K562 (cell line): ENCODE measurements at regions not wholly inside any gene's neighbourhood (a gene's known extent, or its start where the extent isn't known, plus 50 kb on each side); places are given as distances from the start of the nearest gene placed in this dataset.

Experiments
- BCOR ChIP-seq: fragments of 450-650 bp; IDR thresholded peaks from 2 replicates; pipeline ENCODE4 v1.6.1; 2016
- CBX2 ChIP-seq: fragments of 200-600 bp; sonication (generic); IDR thresholded peaks from one replicate; pipeline ENCODE4 v1.6.1; 2012; ENCODE audit warnings: mild to moderate bottlenecking, low read length, inconsistent platforms; ENCODE audit not compliant: insufficient read depth, poor library complexity, severe bottlenecking
- CEBPB ChIP-seq: fragments of 450-650 bp; IDR thresholded peaks from 2 replicates; pipeline ENCODE4 v1.6.1; 2016; ENCODE audit warnings: missing genetic modification characterization, missing compliant biosample characterization
- DPF2 ChIP-seq: fragments of 450-650 bp; IDR thresholded peaks from 2 replicates; pipeline ENCODE4 v1.6.1; 2016
- EGR1 ChIP-seq: fragments of 450-650 bp; conservative IDR thresholded peaks from 2 replicates; pipeline ENCODE4 v1.6.1; 2017; ENCODE audit warnings: mild to moderate bottlenecking
- FOXA1 ChIP-seq: fragments of 450-650 bp; IDR thresholded peaks from 2 replicates; pipeline ENCODE4 v1.6.1; 2016; ENCODE audit warnings: mild to moderate bottlenecking, borderline replicate concordance
- MTA3 ChIP-seq: fragments of 450-650 bp; formaldehyde crosslinking; IDR thresholded peaks from 2 replicates; pipeline ENCODE4 v1.6.1; 2017; ENCODE audit warnings: mild to moderate bottlenecking, borderline replicate concordance
- NCOA4 ChIP-seq: fragments of 450-650 bp; IDR thresholded peaks from 2 replicates; pipeline ENCODE4 v1.6.1; 2018; ENCODE audit warnings: mild to moderate bottlenecking; ENCODE audit not compliant: partially characterized antibody
- NCOA6 ChIP-seq: fragments of 450-650 bp; IDR thresholded peaks from 2 replicates; pipeline ENCODE4 v1.6.1; 2017; ENCODE audit warnings: mild to moderate bottlenecking
- RBM25 ChIP-seq: fragments of 200-400 bp; formaldehyde crosslinking; IDR thresholded peaks from 2 replicates; pipeline ENCODE4 v1.6.1; 2018; ENCODE audit warnings: low read length, low read depth, moderate library complexity; ENCODE audit not compliant: severe bottlenecking
- RBM34 ChIP-seq: fragments of 200-400 bp; formaldehyde crosslinking; IDR thresholded peaks from 2 replicates; pipeline ENCODE4 v1.6.1; 2018; ENCODE audit warnings: low read length, borderline replicate concordance; ENCODE audit not compliant: insufficient read depth
- RNF2 ChIP-seq: sonication (generic); IDR thresholded peaks from 2 replicates; pipeline ENCODE4 v1.6.1; 2016
- SRSF9 ChIP-seq: fragments of 200-400 bp; formaldehyde crosslinking; IDR thresholded peaks from 2 replicates; pipeline ENCODE4 v1.6.1; 2017; ENCODE audit warnings: low read depth, low read length, borderline replicate concordance
- ZNF12 ChIP-seq: sonication (generic); formaldehyde crosslinking; IDR thresholded peaks from 2 replicates; pipeline ENCODE4 v1.4.0; 2020; ENCODE audit warnings: mild to moderate bottlenecking, missing genetic modification reagents
- ZNF124 ChIP-seq: sonication (generic); formaldehyde crosslinking; IDR thresholded peaks from 2 replicates; pipeline ENCODE4 v1.8.1; 2022; ENCODE audit warnings: missing genetic modification reagents
- ZNF212 ChIP-seq: fragments of 450-650 bp; formaldehyde crosslinking; IDR thresholded peaks from 2 replicates; pipeline ENCODE4 v1.4.0; 2020; ENCODE audit warnings: mild to moderate bottlenecking
- ZNF57 ChIP-seq: fragments of 450-650 bp; formaldehyde crosslinking; IDR thresholded peaks from 2 replicates; pipeline ENCODE4 v1.4.0; 2020; ENCODE audit warnings: mild to moderate bottlenecking, moderate library complexity
- TF ChIP-seq, protein P1 (sequence below): fragments of 450-650 bp; formaldehyde crosslinking; IDR thresholded peaks from 2 replicates; pipeline ENCODE4 v1.4.0; 2020; ENCODE audit warnings: mild to moderate bottlenecking
- TF ChIP-seq, protein P2 (sequence below): fragments of 250-450 bp; sonication (Bioruptor Pico); IDR thresholded peaks from 2 replicates; pipeline ENCODE4 v1.8.0; 2022; ENCODE audit warnings: inconsistent platforms, mild to moderate bottlenecking, moderate library complexity, borderline replicate concordance
- TF ChIP-seq, protein P3 (sequence below): fragments of 450-650 bp; formaldehyde crosslinking; IDR thresholded peaks from 2 replicates; pipeline ENCODE4 v1.4.0; 2020; ENCODE audit warnings: mild to moderate bottlenecking, moderate library complexity
- TF ChIP-seq, protein P4 (sequence below): sonication (generic); formaldehyde crosslinking; IDR thresholded peaks from 2 replicates; pipeline ENCODE4 v1.8.1; 2023; ENCODE audit warnings: mild to moderate bottlenecking, missing genetic modification reagents
- TF ChIP-seq, protein P5 (sequence below): fragments of 200-400 bp; formaldehyde crosslinking; IDR thresholded peaks from 2 replicates; pipeline ENCODE4 v1.6.1; 2017; ENCODE audit warnings: mild to moderate bottlenecking, low read depth, low read length, moderate library complexity

DNA sequence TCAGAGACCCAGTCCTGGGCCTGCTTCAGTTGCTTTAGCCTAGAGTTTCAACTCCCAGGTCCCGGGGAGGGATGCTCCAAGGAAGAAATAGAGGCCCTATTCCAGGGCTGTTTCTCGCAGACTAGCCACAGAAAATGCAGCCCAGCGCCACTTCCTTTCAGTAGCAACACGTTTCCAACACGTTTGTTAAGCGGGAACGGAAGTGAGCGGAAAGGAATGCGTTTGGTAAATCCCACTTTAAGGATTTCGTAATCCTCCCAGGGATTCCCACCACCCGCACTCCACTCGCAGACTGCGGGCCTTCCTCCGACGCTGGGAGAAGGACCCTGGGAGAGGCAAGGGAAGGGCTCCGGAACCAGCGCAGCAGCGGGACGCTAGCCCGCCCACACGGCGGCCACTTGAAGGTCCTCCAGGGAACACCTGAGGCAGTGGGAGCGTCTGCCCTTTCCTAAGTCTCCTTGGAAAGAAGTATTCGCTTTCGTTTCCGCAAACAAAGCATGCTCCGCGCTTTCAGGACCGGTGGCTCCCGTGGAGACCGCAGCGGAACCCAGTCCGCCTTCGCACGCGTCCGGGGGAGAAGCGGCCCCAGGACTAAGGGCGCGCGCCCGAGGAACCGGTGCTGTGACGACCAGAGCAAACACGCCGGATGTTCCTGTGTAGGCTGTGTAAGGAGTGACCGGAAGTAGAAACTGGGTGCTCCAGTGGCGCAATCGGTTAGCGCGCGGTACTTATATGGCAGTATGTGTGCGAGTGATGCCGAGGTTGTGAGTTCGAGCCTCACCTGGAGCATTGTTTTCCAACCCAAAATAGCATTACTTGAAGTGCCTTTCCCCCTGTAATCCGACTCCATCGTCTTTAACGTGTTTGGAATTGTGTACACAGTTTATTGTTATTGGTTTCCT lies 227.6 kb upstream of the PRSS16 start (continued):
- TF ChIP-seq, protein P1, sequence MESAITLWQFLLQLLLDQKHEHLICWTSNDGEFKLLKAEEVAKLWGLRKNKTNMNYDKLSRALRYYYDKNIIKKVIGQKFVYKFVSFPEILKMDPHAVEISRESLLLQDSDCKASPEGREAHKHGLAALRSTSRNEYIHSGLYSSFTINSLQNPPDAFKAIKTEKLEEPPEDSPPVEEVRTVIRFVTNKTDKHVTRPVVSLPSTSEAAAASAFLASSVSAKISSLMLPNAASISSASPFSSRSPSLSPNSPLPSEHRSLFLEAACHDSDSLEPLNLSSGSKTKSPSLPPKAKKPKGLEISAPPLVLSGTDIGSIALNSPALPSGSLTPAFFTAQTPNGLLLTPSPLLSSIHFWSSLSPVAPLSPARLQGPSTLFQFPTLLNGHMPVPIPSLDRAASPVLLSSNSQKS: 0 out of 2 replicates have a peak, but pooled peaks have one; percentile 55
- TF ChIP-seq RBM34 (no peak), FOXA1 (no peak), MTA3 (peak; percentile 92), EGR1 (peak; percentile 93), NCOA6 (no peak), ZNF12 (CRISPR knock-in tag) (peak; percentile 86; the same call in 1 of the 2 replicates), DPF2 (peak; percentile 60), NCOA4 (no peak), ZNF212 (CRISPR knock-in tag) (0 out of 2 replicates have a peak, but pooled peaks have one; percentile 66), CBX2 (no peak), CEBPB (tag) (peak; percentile 100), ZNF124 (CRISPR knock-in tag) (no peak), RNF2 (peak; percentile 86), ZNF57 (CRISPR knock-in tag) (no peak), SRSF9 (no peak), BCOR (peak; percentile 83), RBM25 (no peak)
- TF ChIP-seq, protein P2, sequence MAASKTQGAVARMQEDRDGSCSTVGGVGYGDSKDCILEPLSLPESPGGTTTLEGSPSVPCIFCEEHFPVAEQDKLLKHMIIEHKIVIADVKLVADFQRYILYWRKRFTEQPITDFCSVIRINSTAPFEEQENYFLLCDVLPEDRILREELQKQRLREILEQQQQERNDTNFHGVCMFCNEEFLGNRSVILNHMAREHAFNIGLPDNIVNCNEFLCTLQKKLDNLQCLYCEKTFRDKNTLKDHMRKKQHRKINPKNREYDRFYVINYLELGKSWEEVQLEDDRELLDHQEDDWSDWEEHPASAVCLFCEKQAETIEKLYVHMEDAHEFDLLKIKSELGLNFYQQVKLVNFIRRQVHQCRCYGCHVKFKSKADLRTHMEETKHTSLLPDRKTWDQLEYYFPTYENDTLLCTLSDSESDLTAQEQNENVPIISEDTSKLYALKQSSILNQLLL (CRISPR knock-in tag): no peak; the same call in 1 of the 2 replicates
- TF ChIP-seq, protein P3, sequence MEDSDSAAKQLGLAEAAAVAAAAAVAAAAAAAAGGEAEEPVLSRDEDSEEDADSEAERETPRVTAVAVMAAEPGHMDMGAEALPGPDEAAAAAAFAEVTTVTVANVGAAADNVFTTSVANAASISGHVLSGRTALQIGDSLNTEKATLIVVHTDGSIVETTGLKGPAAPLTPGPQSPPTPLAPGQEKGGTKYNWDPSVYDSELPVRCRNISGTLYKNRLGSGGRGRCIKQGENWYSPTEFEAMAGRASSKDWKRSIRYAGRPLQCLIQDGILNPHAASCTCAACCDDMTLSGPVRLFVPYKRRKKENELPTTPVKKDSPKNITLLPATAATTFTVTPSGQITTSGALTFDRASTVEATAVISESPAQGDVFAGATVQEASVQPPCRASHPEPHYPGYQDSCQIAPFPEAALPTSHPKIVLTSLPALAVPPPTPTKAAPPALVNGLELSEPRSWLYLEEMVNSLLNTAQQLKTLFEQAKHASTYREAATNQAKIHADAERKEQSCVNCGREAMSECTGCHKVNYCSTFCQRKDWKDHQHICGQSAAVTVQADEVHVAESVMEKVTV (CRISPR knock-in tag): no peak
- TF ChIP-seq, protein P4, sequence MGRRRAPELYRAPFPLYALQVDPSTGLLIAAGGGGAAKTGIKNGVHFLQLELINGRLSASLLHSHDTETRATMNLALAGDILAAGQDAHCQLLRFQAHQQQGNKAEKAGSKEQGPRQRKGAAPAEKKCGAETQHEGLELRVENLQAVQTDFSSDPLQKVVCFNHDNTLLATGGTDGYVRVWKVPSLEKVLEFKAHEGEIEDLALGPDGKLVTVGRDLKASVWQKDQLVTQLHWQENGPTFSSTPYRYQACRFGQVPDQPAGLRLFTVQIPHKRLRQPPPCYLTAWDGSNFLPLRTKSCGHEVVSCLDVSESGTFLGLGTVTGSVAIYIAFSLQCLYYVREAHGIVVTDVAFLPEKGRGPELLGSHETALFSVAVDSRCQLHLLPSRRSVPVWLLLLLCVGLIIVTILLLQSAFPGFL (CRISPR knock-in tag): peak; percentile 31; the same call in 1 of the 2 replicates
- TF ChIP-seq, protein P5, sequence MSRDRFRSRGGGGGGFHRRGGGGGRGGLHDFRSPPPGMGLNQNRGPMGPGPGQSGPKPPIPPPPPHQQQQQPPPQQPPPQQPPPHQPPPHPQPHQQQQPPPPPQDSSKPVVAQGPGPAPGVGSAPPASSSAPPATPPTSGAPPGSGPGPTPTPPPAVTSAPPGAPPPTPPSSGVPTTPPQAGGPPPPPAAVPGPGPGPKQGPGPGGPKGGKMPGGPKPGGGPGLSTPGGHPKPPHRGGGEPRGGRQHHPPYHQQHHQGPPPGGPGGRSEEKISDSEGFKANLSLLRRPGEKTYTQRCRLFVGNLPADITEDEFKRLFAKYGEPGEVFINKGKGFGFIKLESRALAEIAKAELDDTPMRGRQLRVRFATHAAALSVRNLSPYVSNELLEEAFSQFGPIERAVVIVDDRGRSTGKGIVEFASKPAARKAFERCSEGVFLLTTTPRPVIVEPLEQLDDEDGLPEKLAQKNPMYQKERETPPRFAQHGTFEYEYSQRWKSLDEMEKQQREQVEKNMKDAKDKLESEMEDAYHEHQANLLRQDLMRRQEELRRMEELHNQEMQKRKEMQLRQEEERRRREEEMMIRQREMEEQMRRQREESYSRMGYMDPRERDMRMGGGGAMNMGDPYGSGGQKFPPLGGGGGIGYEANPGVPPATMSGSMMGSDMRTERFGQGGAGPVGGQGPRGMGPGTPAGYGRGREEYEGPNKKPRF: no peak
